GM19455 (cell line): ENCODE measurements at regions not wholly inside any gene's neighbourhood (a gene's known extent, or its start where the extent isn't known, plus 50 kb on each side); places are given as distances from the start of the nearest gene placed in this dataset.

Experiments
- ATAC-seq: cut with Tn5 transposase; IDR thresholded peaks from one replicate; pipeline ENCODE4 v1.9.1; 2021; ENCODE audit not compliant: unreplicated experiment

- ATAC-seq: no peak
These were observed 123.2 kb downstream of the SLC30A10 start for GRCh38 chr1:219805191-219805590.

GRCh38 chr1:219801156-219801820 is 127.1 kb downstream of the SLC30A10 start:
- ATAC-seq: no peak

DNA sequence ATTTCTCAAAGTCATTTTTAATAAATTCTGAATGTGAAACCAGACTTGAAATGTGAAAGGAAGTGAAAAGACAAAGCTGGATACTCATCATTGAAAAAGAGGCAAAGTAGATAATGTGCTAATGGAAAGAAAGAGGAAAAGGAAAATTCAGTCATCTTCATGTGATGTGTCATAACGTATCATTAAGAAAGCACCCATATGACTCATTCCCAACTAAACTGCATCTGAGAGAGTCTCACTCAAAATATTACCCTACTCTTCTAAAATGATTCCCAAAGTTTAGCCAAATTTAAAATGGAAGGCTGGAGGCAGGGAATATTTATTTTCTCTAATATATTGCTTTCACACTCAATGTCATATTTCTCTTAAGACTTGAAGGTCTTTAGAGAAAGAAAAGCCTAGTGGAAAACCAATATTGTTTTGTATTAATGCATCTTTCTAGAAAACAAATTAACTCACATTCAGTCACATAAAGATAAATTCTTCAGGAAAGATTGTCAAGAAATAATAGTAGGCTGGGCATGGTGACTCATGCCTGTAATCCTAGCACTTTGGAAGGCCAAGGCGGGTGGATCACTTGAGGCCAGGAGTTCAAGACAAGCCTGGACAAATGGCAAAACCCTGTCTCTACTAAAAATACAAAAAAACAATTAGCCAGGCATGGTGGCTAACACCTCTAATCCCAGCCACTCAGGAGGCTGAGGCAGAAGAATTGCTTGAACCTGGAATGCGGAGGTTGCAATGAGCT is 129.9 kb downstream of the SLC30A10 start:
- ATAC-seq: no peak

DNA sequence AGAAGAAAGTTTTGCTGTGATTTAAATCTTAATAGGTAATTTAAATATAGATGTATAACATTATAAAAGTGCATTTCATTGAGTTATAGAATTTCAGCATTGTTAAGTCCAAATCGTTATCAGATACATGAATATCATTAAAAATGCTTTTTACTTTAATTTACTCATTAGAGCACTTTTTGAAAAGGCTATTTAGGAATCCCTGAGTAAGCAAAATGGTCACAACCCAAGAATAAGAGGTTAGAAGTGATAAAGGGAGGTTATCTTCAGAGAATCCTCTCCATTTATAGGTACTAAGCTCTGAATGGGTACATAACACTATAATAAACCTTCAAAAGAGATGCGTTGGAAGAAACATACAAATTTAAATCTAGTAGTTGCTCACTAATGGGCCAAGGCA is 130.7 kb downstream of the SLC30A10 start:
- no peak for ATAC-seq

GRCh38 chr1:219797009-219797408 is 131.3 kb downstream of the SLC30A10 start:
- no peak for ATAC-seq

DNA sequence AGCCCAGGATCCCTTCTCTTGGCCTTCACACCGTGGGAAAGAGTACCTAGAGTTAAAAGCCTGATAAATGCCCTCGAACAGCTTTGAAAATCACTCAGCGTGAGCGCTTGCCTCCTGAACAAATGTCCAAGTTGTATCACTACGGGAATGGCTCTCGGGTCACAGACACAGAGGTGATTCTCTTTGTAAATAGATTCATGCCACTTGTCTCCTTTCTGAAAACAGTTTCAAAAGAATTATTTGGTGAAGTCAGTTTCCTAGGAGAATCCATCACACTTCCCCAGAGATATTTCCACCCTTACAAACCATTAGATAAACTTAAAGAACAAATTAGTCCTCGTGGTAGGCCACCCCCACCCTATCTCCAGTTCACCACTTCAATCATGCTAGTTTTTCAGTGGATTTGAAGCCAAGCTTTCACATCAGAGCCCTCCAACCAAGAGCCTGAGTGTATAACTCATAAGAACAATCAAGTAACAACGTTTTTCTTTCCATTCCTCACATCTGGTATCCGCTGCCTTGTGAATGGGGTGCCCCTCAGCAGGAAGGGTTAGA is 132.9 kb downstream of the SLC30A10 start:
- no peak for ATAC-seq

GRCh38 chr1:219794085-219794743 is 134.1 kb downstream of the SLC30A10 start:
- peak; percentile 59 for ATAC-seq

- no peak for ATAC-seq
These were observed 135.9 kb downstream of the SLC30A10 start for GRCh38 chr1:219792337-219793021.

DNA sequence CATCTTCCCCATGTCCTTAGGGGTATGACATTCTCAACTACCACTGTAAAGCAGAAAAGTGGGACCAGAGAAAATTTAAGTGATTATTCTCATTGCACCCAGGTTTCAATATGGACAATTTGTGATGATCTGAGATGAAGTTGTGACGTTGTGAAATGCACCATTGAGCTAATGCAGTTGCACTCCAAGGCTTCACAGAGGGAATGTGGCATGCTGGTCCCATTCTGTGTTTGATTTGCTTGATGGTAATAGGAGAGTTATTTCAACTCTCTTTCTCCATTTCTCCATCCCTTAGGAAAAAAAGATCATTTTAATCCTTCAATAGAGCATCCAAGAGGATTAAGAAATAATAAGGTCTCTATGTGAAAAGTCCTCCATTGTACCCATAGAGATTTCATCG is 136.6 kb downstream of the SLC30A10 start:
- ATAC-seq: no peak

DNA sequence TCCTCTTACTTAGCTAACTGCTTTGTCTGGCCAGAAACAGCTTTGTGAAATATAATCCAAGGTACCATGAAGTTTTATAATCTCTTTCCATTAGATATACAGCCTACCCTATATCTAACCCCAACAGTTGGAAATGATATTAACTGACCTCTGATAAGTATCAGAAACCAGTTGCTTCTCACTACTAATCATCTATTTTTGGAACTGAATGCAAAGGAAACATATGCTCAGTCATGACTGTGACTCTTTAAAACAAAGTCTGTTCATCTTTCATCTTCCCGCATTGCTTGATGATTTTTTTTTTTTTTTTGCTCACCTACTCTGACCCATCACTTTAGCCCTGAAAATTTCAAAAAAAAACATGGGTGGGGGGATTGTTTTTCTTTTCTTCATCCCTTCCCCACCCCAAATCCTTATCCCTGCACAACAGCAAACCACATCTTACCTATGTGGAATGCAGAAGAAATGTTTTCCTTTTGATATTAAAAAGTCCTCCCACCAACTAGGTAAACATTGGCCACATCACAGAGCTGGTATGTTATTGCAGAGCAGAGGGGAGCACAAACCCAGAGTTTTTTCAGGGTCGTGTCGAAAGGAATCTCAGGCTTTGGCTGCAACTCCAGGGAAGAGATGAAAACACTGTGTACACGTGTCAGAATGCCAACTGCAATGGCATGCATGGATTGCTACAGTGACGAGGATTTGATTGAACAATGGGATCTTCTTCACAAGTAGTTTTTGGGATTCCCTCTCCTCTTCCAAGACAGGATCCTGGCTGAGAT is 137.3 kb downstream of the SLC30A10 start:
- ATAC-seq: no peak

GRCh38 chr1:219788700-219789099 is 139.7 kb downstream of the SLC30A10 start:
- no peak for ATAC-seq

GRCh38 chr1:219788091-219788490 is 140.3 kb downstream of the SLC30A10 start:
- no peak for ATAC-seq

GRCh38 chr1:219784660-219785381 is 143.5 kb downstream of the SLC30A10 start:
- no peak for ATAC-seq

DNA sequence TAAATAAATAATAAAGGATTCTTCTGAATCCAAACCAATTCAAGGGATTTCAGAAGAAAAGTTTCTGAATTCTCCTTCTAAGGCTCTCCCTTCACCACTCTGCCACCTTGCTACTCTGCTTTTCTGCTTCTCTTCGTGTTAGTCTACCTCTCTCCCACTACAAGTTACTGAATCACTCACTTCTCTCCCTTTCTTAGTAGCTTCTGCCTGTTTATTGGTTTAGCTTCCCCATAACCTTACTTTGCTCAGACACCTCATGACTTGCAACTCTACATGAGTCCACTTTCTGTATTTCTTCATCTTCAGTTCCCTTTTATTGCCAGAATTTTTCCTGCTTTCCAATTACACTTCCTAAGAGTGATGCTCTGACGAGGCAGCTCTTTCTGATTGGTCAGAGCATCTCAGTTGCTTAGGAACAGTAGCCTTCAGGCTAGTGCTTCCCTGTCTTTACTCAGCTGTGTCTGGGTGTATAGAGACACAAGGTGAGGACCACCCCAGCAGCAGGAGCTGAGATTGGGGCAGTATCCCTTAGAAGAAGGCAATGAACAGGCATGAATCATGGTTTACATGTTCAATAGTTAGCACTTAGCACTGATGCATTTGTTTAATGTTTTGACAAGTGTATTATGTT is 144.6 kb downstream of the SLC30A10 start:
- ATAC-seq: no peak

GRCh38 chr1:219782929-219783328 is 145.4 kb downstream of the SLC30A10 start:
- no peak for ATAC-seq

DNA sequence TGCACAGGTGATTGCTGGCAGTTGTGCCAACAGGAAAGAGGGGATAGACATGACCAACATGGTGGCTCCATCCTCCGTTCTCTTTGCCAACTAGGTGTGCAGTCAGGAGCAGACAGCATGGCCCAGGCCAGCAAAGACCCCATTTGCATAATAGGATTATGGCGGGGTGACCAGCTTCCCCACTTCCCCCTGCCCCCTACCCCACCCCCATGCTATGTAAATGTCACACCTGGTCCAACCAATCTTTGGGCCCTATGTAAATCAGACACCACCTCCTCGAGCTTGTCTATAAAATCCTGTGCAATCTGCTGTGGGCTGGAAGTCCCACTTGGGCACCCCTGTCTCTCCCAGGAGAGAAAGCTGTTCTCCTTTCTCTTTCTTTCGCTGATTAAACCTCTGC is 146.0 kb downstream of the SLC30A10 start:
- ATAC-seq: no peak

- no peak for ATAC-seq
These were observed 146.9 kb downstream of the SLC30A10 start for GRCh38 chr1:219781491-219781890.

GRCh38 chr1:219778793-219779369 is 149.5 kb downstream of the SLC30A10 start:
- ATAC-seq: no peak

DNA sequence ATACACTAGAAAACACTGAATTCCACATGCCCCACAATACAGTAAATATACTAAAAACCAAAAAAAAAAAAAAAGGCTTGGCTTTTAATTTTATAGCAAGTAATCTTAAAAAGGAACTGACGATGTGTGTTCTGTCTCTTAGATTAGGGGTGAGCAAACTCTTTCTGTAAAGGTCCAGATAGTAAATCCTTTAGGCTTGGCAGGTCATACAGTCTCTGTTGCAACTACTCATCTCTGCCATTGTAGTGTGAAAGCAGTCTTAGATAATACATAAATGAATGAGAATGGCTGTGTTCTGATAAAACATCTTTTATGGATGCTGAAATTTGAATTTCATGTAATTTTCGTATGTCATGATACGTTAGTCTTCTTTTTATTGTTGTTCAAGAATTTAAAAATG is 150.2 kb downstream of the SLC30A10 start:
- ATAC-seq: no peak
